ENCODE measurements at regions not wholly inside any gene's neighbourhood (a gene's known extent, or its start where the extent isn't known, plus 50 kb on each side); places are given as distances from the start of the nearest gene placed in this dataset.

GRCh38 chr14:101001311-101002069 lies 98.0 kb upstream of the RTL1 start:
- in situ Hi-C loops (cut with MboI; ENCODE audit: low sequenced_read_pairs) = no loop called here

DNA sequence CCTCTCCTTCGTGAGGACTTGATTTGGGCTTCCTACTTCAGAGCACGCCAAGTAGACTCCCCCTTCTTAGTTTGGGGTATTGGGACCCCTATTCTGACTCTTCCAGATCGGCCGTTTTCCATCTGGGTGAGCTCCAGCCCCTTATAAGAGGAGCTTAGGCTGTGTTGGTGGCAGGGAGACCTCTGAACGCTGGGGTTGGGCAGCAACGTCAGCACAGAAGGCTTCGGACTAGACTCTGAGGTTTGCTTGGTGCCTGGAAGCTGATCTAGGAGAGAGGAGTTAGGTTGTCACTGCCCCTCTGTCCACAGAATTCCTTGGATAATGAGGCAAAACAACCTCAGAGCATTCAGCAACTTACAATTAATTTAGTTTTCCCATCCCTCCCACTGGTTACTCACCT lies 99.2 kb upstream of the RTL1 start:
- in situ Hi-C loops (cut with MboI; ENCODE audit: low sequenced_read_pairs) = no loop called here

DNA sequence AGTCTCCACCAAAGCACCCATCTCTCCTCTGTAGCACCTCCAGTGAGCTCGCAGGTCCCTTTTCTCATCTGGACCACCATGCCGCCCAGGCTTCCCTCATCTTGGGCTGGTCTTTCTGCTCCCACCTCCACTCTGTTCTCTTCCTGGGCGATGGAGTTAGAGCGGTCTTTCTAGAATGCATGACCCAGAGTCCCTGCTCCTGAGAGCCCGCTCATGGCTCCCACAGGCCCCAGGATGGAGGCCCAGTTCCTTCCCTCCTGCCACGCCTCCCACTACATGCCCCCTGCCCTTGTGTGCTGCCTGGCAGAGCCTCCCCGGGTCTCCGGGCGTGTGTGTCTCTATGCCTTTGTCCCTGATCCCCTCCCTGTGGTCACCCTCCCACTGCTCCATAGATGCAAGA lies 100.7 kb upstream of the RTL1 start:
- in situ Hi-C loops (cut with MboI; ENCODE audit: low sequenced_read_pairs) = no loop called here

DNA sequence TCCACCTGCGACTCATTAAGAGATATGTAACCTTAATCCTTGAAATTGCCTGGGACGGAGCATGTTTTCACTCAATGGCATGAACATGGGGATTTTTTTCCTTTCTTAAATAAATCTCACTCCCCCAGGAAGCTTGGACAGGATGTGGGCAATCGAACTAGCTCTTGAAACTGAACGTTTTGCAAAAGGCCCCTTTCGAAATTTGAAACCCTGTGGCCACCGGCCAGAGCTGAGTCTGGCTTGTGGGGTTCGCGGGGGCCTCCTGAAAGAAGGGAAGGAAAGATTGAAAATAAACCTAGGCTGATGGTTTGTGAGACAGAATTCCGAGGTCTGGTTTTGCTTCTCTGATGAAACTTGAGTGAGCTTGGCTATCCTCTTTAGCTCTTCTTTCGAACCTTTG lies 101.4 kb upstream of the RTL1 start:
- in situ Hi-C loops (cut with MboI; ENCODE audit: low sequenced_read_pairs) = no loop called here

GRCh38 chr14:101005447-101005846 lies 101.9 kb upstream of the RTL1 start:
- in situ Hi-C loops (cut with MboI; ENCODE audit: low sequenced_read_pairs) = no loop called here

- in situ Hi-C loops (cut with MboI; ENCODE audit: low sequenced_read_pairs) = no loop called here
Observed at GRCh38 chr14:101006008-101006407, 102.5 kb upstream of the RTL1 start.

GRCh38 chr14:101007004-101007614 lies 103.6 kb upstream of the RTL1 start:
- in situ Hi-C loops (cut with MboI; ENCODE audit: low sequenced_read_pairs) = no loop called here

GRCh38 chr14:101007765-101008164 lies 104.2 kb upstream of the RTL1 start:
- in situ Hi-C loops (cut with MboI; ENCODE audit: low sequenced_read_pairs) = no loop called here

DNA sequence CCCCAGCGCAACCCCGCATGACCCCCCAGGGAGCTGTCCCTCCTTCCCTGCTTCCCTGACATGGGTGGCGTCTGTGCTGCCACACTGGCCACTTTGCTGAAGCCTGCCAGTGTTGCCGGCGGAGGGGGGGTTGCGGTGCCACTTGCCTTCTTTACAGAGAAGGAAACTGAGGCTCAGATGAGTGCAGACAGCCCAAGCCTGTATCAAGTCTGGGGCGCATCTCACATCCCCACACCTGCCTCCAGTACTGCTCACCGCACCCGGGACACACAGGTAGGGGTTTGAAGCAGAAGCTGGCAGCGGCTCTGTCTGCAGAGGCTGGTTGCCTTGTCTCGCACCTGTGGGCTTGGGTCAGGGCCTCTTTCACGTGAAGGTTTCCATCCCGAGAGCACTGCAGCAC lies 104.7 kb upstream of the RTL1 start:
- in situ Hi-C loops (cut with MboI; ENCODE audit: low sequenced_read_pairs) = no loop called here

GRCh38 chr14:101008631-101009336 lies 105.3 kb upstream of the RTL1 start:
- in situ Hi-C loops (cut with MboI; ENCODE audit: low sequenced_read_pairs) = no loop called here

DNA sequence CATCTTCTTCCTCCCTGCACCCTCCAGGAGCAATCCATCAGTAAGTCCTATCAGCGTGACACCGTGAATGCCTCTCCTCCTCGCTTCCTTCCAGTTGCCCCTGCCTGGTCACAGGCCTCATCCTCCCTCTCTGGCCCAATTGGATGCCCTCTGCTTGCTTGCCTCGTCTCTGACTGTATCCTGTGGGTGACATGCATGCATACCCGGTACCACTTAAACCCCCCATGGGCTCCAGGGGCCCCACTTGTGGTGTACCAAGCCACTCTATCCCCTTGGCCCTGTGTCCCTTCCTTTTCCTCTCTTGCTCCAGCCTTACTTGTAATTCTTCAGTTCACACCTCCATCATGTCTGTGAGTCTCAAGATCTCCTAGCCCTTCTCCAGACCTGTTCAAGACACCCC lies 106.0 kb upstream of the RTL1 start:
- in situ Hi-C loops (cut with MboI; ENCODE audit: low sequenced_read_pairs) = no loop called here

GRCh38 chr14:101010293-101010692 lies 106.8 kb upstream of the RTL1 start:
- in situ Hi-C loops (cut with MboI; ENCODE audit: low sequenced_read_pairs) = no loop called here

- in situ Hi-C loops (cut with MboI; ENCODE audit: low sequenced_read_pairs) = no loop called here
Observed at GRCh38 chr14:101010835-101011234, 107.3 kb upstream of the RTL1 start.

- in situ Hi-C loops (cut with MboI; ENCODE audit: low sequenced_read_pairs) = no loop called here
Observed at GRCh38 chr14:101017209-101017608, 113.7 kb upstream of the RTL1 start.

GRCh38 chr14:101017806-101018560 lies 114.5 kb upstream of the RTL1 start:
- in situ Hi-C loops (cut with MboI; ENCODE audit: low sequenced_read_pairs) = no loop called here

GRCh38 chr14:101018561-101019290 lies 115.2 kb upstream of the RTL1 start:
- in situ Hi-C loops (cut with MboI; ENCODE audit: low sequenced_read_pairs) = no loop called here

- in situ Hi-C loops (cut with MboI; ENCODE audit: low sequenced_read_pairs) = no loop called here
Observed at GRCh38 chr14:101019541-101019940, 116.0 kb upstream of the RTL1 start.

- in situ Hi-C loops (cut with MboI; ENCODE audit: low sequenced_read_pairs) = no loop called here
Observed at GRCh38 chr14:101019990-101020710, 116.6 kb upstream of the RTL1 start.

- in situ Hi-C loops (cut with MboI; ENCODE audit: low sequenced_read_pairs) = no loop called here
Observed at GRCh38 chr14:101020834-101021370, 117.4 kb upstream of the RTL1 start.

DNA sequence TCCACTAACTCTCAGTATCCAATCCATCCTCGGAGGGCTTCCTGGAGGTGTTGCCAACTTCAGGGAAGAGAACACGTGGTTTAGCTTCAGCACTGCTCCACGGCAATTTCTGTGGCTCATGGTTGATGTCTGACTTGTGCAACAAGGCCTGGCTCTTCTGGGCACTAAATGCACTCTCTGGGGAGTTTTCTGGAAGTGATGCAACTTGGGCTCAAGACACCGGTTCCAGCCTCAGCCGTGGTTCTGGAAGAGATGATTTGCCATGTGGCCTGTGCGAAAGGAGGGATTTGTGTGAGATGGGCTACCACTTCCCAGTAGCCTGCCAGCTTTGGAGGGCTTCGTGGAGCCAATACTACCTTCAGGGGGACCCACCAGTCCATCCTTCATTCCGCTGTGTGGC lies 118.6 kb upstream of the RTL1 start:
- in situ Hi-C loops (cut with MboI; ENCODE audit: low sequenced_read_pairs) = no loop called here

Measured in HL-60/S4 (cell line).